ENCODE measurements at regions not wholly inside any gene's neighbourhood (a gene's known extent, or its start where the extent isn't known, plus 50 kb on each side); places are given as distances from the start of the nearest gene placed in this dataset.

DNA sequence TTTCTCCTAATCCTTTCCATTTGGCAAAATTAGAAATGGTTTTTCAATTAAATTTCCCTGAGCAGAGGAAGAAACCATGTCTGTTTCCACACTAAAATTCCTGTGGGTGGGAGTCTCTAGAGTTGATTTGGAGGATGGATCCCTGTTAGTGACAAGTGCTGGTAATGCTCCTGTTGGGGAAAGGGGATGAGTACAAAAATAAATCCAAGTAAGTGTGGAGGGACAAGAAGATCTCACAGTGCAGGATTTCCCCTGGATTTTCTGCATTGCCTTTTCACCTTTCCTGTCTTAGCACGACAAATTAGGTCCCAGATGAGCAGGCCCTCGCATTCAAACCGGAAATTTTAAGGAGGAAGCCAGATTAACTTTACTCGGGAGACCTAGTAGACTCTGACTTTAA is 107.5 kb downstream of the DAD1 start:
- TF ChIP-seq MAX (IDR thresholded peaks at IDR 0.05) (no peak), FOXM1 (IDR thresholded peaks at IDR 0.05; ENCODE audit: borderline replicate concordance, low read depth) (no peak), EGR1 (IDR thresholded peaks at IDR 0.05) (no peak), EP300 (IDR thresholded peaks at IDR 0.05; ENCODE audit: borderline replicate concordance) (no peak), RAD21 (IDR thresholded peaks at IDR 0.05; ENCODE audit: low read depth) (no peak), CREB1 (IDR thresholded peaks at IDR 0.05; ENCODE audit: low read depth) (no peak), TCF12 (IDR thresholded peaks at IDR 0.05; ENCODE audit: low read depth) (no peak)
- TF ChIP-seq, protein P1, sequence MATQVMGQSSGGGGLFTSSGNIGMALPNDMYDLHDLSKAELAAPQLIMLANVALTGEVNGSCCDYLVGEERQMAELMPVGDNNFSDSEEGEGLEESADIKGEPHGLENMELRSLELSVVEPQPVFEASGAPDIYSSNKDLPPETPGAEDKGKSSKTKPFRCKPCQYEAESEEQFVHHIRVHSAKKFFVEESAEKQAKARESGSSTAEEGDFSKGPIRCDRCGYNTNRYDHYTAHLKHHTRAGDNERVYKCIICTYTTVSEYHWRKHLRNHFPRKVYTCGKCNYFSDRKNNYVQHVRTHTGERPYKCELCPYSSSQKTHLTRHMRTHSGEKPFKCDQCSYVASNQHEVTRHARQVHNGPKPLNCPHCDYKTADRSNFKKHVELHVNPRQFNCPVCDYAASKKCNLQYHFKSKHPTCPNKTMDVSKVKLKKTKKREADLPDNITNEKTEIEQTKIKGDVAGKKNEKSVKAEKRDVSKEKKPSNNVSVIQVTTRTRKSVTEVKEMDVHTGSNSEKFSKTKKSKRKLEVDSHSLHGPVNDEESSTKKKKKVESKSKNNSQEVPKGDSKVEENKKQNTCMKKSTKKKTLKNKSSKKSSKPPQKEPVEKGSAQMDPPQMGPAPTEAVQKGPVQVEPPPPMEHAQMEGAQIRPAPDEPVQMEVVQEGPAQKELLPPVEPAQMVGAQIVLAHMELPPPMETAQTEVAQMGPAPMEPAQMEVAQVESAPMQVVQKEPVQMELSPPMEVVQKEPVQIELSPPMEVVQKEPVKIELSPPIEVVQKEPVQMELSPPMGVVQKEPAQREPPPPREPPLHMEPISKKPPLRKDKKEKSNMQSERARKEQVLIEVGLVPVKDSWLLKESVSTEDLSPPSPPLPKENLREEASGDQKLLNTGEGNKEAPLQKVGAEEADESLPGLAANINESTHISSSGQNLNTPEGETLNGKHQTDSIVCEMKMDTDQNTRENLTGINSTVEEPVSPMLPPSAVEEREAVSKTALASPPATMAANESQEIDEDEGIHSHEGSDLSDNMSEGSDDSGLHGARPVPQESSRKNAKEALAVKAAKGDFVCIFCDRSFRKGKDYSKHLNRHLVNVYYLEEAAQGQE (IDR thresholded peaks at IDR 0.05; ENCODE audit: low read depth) = no peak
